GM18867 (cell line): ENCODE measurements at regions not wholly inside any gene's neighbourhood (a gene's known extent, or its start where the extent isn't known, plus 50 kb on each side); places are given as distances from the start of the nearest gene placed in this dataset.

Experiments
- ATAC-seq: cut with Tn5 transposase; IDR thresholded peaks from one replicate; pipeline ENCODE4 v1.9.1; 2021; ENCODE audit warnings: mild to moderate bottlenecking, moderate library complexity; ENCODE audit not compliant: unreplicated experiment

- no peak for ATAC-seq
These were observed 118.7 kb downstream of the VAPA start for GRCh38 chr18:10032331-10033015.

GRCh38 chr18:10033016-10033399 lies 119.2 kb downstream of the VAPA start:
- ATAC-seq: no peak

GRCh38 chr18:10035281-10035991 lies 121.6 kb downstream of the VAPA start:
- no peak for ATAC-seq

GRCh38 chr18:10036479-10036878 lies 122.7 kb downstream of the VAPA start:
- ATAC-seq: no peak

GRCh38 chr18:10037181-10037580 lies 123.4 kb downstream of the VAPA start:
- ATAC-seq: no peak

- ATAC-seq: no peak
These were observed 124.5 kb downstream of the VAPA start for GRCh38 chr18:10038268-10038667.

- no peak for ATAC-seq
These were observed 126.6 kb downstream of the VAPA start for GRCh38 chr18:10040287-10041011.

- ATAC-seq: no peak
These were observed 127.4 kb downstream of the VAPA start for GRCh38 chr18:10041180-10041579.

GRCh38 chr18:10042492-10042891 lies 128.7 kb downstream of the VAPA start:
- no peak for ATAC-seq

- ATAC-seq: no peak
These were observed 130.2 kb downstream of the VAPA start for GRCh38 chr18:10044054-10044453.

- ATAC-seq: no peak
These were observed 131.6 kb downstream of the VAPA start for GRCh38 chr18:10045296-10045891.

- ATAC-seq: no peak
These were observed 132.5 kb downstream of the VAPA start for GRCh38 chr18:10046178-10046807.

- ATAC-seq: no peak
These were observed 133.4 kb downstream of the VAPA start for GRCh38 chr18:10047237-10047636.

- ATAC-seq: no peak
These were observed 135.9 kb downstream of the VAPA start for GRCh38 chr18:10049747-10050146.

GRCh38 chr18:10050956-10051355 lies 137.1 kb downstream of the VAPA start:
- no peak for ATAC-seq

GRCh38 chr18:10051877-10052631 lies 138.2 kb downstream of the VAPA start:
- ATAC-seq: no peak

GRCh38 chr18:10052871-10053270 lies 139.1 kb downstream of the VAPA start:
- ATAC-seq: no peak

- ATAC-seq: no peak
These were observed 140.0 kb downstream of the VAPA start for GRCh38 chr18:10053861-10054260.

GRCh38 chr18:10054366-10054765 lies 140.6 kb downstream of the VAPA start:
- no peak for ATAC-seq

- ATAC-seq: no peak
These were observed 141.4 kb downstream of the VAPA start for GRCh38 chr18:10055125-10055750.
